Activated CD8-positive, alpha-beta T cell treated with anti-CD3 and anti-CD28 coated beads, Interleukin-2, amount 10 ng/mL, durations not matched to agents 7 days and 5 days (primary cell): ENCODE measurements at regions not wholly inside any gene's neighbourhood (a gene's known extent, or its start where the extent isn't known, plus 50 kb on each side); places are given as distances from the start of the nearest gene placed in this dataset.

Experiments
- ATAC-seq: fragments of 150-1000 bp; cut with Tn5 transposase; one replicate; pipeline ENCODE4 v1.10.0; 2021; ENCODE audit warnings: moderate library complexity
- CTCF ChIA-PET: fragments of 350-600 bp; sonication (Branson Sonifier 250); formaldehyde crosslinking; loops from one replicate; lab custom pipeline; 2021; ENCODE audit warnings: antibody characterized with exemption; lab: Charles Lee
- POLR2A ChIA-PET: fragments of 350-600 bp; sonication (Branson Sonifier 250); formaldehyde crosslinking; loops from one replicate; lab custom pipeline; 2021; ENCODE audit warnings: antibody characterized with exemption; lab: Charles Lee
- DNase-seq: peaks from one replicate; pipeline ENCODE4 v3.0.0-alpha.2; 2020
- H3K27ac Mint-ChIP-seq: one replicate; pipeline ENCODE4 v1.8.0; 2021; ENCODE audit warnings: mild to moderate bottlenecking, mixed read lengths
- H3K27me3 Mint-ChIP-seq: one replicate; pipeline ENCODE4 v1.8.0; 2021; ENCODE audit warnings: low read depth, mixed read lengths
- H3K36me3 Mint-ChIP-seq: one replicate; pipeline ENCODE4 v1.8.0; 2021; ENCODE audit warnings: low read depth, mixed read lengths
- H3K4me1 Mint-ChIP-seq: one replicate; pipeline ENCODE4 v1.8.0; 2021; ENCODE audit warnings: low read depth, mixed read lengths
- H3K4me3 Mint-ChIP-seq: one replicate; pipeline ENCODE4 v1.8.0; 2021; ENCODE audit warnings: mild to moderate bottlenecking, mixed read lengths
- H3K9me3 Mint-ChIP-seq: one replicate; pipeline ENCODE4 v1.8.0; 2022; ENCODE audit warnings: mixed read lengths; ENCODE audit not compliant: insufficient read depth

DNA sequence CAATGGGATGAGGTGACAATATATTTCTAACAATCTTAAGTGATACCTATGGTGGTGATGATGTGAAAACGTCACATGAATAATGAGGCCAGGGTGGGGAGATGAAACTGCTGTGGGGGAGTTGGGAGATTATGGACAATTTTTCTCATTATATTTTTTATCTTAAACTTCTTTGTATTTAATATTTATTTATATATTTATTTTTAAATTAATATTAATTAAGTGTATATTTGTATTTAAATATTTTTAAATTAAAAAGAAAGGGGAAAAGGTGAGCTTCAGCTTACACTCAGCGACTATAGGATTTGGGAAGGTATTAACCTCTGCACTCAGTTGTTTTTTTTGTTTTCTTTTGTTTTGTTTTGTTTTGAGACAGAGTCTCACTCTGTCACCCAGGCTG lies 158.7 kb downstream of the PSMG1 start:
- H3K27ac Mint-ChIP-seq = no peak overlapping the region
- ChIA-PET POLR2A (no interaction called here), CTCF (interaction anchor here (0.6 kb wide), 1 partner anchor 290 kb away, joined by 3 read pairs; no protein-coding TSS in a partner anchor)
- no peaks in the 10 kb centered on the region for H3K36me3 Mint-ChIP-seq
- H3K27me3 Mint-ChIP-seq = no peaks in the 10 kb centered on the region
- H3K4me1 Mint-ChIP-seq = no peaks in the 10 kb centered on the region
- DNase-seq (no peak), ATAC-seq (no peak)
- no peak overlapping the region for H3K4me3 Mint-ChIP-seq
- H3K9me3 Mint-ChIP-seq = peaks cover 11% of the 10 kb centered on the region

DNA sequence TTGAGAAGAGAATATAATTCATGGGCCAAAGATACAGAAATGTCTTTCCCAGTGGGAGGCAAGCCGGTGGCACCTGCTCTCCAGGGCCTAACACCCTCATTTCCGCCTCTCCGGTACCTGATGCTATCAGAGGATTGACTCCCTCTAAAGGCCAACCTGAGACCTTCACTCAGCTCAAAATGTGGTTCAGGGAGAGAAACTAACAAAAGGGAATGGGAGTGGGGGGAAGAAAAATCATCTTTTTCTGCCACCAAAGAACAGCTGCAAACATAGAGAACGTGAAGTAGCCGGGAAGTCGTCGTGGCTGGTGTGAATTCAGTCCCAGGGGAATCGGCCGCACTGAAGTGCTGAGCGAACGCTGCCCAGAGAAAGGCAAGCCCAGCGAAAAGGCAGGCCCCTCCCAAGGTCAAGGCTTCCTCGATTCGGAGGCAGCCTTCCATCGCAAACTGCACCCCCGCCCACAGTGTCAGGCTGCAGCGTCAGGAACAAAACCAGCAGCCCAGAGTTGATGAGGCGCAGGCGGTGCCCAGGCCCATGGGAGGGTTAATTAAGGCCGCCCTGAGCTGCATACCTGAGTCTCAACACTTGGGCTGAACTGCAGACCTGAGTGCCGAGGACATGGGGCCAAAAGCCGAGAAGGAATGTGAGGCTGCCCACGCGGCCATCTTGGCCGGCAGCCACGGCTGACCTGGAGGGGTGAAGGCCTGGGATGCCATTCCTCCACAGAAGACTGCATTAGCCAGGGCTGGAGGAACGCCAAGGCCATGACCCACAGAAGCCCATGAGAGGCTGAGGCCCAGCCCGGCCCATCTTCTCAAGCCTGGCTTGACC lies 160.2 kb downstream of the PSMG1 start:
- Mint-ChIP-seq H3K36me3 (no peaks in the 10 kb centered on the region), H3K4me1 (no peaks in the 10 kb centered on the region), H3K27ac (no peak overlapping the region), H3K9me3 (peaks cover 11% of the 10 kb centered on the region), H3K4me3 (no peak overlapping the region), H3K27me3 (no peaks in the 10 kb centered on the region)
- no peak for DNase-seq
- POLR2A ChIA-PET = no interaction called here
- CTCF ChIA-PET = no interaction called here
- ATAC-seq = no peak

DNA sequence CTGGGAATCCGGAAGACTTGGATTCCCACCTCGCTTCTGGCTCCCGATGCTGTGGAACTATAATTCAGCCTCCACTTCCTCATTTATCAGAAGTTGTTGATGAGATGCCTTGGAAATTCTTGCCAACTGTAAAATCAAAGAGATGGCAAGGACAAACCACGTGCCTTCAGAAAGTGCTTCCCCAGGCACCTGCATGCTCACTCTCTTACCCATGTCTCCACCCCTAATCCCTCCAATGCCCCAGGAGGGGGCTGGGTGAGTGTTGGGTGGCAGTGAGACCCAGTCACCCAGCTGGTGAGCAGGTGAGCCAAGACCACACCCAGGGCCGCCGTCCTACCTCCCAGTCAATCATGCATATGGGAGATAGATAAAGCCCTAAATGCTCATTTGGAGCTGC lies 160.8 kb downstream of the PSMG1 start:
- Mint-ChIP-seq H3K4me1 (no peaks in the 10 kb centered on the region), H3K27me3 (peaks cover under 1% of the 10 kb centered on the region), H3K27ac (no peak overlapping the region), H3K36me3 (no peaks in the 10 kb centered on the region), H3K9me3 (peaks cover 11% of the 10 kb centered on the region), H3K4me3 (no peak overlapping the region)
- ChIA-PET CTCF (no interaction called here), POLR2A (no interaction called here)
- DNase-seq (no peak), ATAC-seq (no peak)

DNA sequence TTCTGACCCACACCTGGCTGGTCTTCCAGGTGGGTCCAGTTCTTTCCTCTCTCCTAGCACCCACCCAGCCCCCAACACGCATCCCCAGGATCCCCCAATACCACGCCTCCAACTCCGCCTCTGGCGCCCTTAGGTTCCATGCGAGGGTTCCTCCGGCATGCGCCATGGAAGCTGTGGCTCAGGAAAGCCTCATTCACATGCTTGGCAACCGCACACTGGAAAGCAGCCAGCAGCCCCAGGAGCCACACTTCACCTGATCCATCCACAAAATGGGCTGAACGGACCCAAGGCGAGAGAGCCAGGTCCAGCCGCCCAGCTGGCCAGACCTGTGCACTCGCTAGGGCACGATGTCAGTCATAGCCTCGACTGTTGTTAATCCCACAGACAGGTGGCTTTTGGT lies 161.2 kb downstream of the PSMG1 start:
- Mint-ChIP-seq H3K4me3 (no peak overlapping the region), H3K4me1 (peaks cover 4% of the 10 kb centered on the region), H3K27me3 (peaks cover 2% of the 10 kb centered on the region), H3K36me3 (no peaks in the 10 kb centered on the region), H3K27ac (no peak overlapping the region), H3K9me3 (peaks cover 11% of the 10 kb centered on the region)
- ATAC-seq = no peak
- POLR2A ChIA-PET = no interaction called here
- no peak for DNase-seq
- CTCF ChIA-PET = no interaction called here

DNA sequence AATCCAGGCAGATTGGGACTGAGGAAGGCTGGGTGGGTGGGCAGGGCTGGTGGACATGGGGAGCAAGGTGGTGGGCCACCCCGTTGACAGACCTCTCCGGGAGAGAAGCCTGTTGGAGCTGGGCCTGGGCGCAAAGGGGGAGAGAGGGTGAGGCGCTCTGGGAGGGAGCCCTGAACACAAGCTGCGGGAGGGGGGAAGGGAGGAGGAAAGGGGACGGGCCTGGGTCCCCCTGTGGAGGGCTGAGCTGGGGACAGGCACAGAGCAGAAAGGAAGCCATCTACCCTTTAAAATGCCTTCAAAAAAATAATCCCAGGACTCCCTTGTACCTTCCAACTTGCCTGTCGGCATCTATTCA lies 161.8 kb downstream of the PSMG1 start:
- peaks cover 2% of the 10 kb centered on the region for H3K27me3 Mint-ChIP-seq
- ChIA-PET CTCF (no interaction called here), POLR2A (no interaction called here)
- DNase-seq (no peak), ATAC-seq (no peak)
- H3K9me3 Mint-ChIP-seq = peaks cover 11% of the 10 kb centered on the region
- H3K27ac Mint-ChIP-seq = no peak overlapping the region
- no peak overlapping the region for H3K4me3 Mint-ChIP-seq
- H3K36me3 Mint-ChIP-seq = no peaks in the 10 kb centered on the region
- peaks cover 9% of the 10 kb centered on the region for H3K4me1 Mint-ChIP-seq

DNA sequence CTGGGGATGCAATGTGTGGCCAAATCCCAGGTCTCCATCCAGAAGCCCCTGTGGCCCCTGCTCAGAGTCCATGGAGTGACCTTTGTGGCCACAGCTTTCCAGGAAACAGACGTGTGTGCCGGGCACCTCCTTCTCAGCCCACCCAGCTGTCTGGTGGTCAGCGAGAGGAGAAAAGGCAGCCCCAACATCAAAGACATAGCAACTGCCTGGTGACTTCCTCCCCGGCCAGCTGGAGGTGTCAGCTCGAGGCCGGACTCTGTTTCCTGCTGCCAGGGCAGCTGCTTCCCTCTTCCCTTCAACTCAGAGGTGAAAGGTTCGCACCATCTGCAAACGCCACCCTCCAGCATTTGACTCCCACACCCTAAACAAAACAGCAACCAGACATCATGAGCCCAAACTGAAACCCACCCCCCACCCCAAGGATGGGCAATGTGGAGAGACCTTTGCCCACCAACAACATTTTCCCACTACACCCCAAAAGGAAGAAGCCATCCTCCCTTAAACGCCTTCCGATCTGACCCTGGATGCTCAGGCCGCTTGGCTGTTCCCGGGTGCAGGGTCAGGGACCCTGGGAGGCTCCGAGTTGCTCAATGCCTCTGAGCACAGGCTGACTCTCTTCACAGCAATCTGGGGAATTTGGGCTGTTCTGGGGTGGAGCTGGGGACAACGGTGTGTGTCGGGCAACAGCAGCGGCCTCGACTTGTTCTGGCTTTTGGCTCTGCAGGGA lies 162.3 kb downstream of the PSMG1 start:
- no peak for DNase-seq
- H3K4me3 Mint-ChIP-seq = no peak overlapping the region
- no peak for ATAC-seq
- peaks cover 8% of the 10 kb centered on the region for H3K9me3 Mint-ChIP-seq
- ChIA-PET CTCF (no interaction called here), POLR2A (no interaction called here)
- peaks cover 12% of the 10 kb centered on the region for H3K4me1 Mint-ChIP-seq
- no peaks in the 10 kb centered on the region for H3K36me3 Mint-ChIP-seq
- H3K27ac Mint-ChIP-seq = no peak overlapping the region
- H3K27me3 Mint-ChIP-seq = peaks cover 2% of the 10 kb centered on the region

DNA sequence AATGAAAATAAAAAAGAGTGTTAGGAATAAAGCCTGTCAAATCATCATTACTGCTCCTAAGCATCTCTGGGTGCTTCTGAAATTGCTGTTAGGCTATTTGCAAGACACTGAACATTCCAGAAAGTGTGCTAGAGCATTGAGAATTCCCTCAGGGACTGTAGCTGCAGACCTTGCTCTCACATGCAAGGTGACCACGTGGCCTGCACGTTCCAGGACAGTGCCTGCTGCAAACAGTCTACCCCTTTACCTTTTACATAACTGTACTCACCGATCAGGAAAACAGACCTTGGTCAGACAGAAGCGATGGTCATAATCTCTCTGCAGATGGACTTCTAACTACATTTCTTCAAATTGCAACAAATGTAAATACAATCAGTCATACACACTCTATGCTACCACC lies 164.5 kb downstream of the PSMG1 start:
- ChIA-PET POLR2A (no interaction called here), CTCF (no interaction called here)
- ATAC-seq (no peak), DNase-seq (no peak)
- H3K9me3 Mint-ChIP-seq = no peaks in the 10 kb centered on the region
- H3K27me3 Mint-ChIP-seq = peaks cover 2% of the 10 kb centered on the region
- H3K27ac Mint-ChIP-seq = no peak overlapping the region
- peaks cover 12% of the 10 kb centered on the region for H3K4me1 Mint-ChIP-seq
- no peak overlapping the region for H3K4me3 Mint-ChIP-seq
- H3K36me3 Mint-ChIP-seq = no peaks in the 10 kb centered on the region

DNA sequence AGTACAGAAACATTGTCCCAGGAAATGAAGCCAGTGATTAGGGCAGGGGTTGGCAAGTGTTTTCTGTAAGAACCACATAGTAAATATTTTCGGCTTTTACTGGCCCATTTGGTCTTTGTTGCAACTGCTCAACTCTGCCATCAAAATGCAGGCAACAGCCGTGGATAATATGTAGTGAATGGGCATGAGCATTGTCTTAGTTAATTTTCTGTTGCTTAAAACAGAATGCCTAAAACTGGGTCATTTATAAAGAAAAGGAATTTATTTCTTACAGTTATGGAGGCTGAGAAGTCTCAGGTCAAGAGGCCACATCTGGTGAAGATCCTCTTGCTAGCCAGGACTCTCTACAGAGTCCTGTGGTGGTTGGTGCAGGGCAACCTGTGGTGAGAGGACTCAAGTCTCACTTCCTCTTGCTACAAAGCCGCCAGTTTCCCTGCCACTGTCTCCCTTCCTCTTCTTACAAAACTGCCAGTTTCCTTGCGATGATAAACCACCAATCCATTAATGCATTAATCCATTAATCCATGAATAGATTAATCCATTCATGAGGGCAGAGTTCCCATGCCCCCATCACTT lies 166.4 kb downstream of the PSMG1 start:
- DNase-seq (no peak), ATAC-seq (peak; percentile 44)
- H3K9me3 Mint-ChIP-seq = no peaks in the 10 kb centered on the region
- H3K4me3 Mint-ChIP-seq = no peak overlapping the region
- H3K27me3 Mint-ChIP-seq = peaks cover 2% of the 10 kb centered on the region
- POLR2A ChIA-PET = no interaction called here
- H3K27ac Mint-ChIP-seq = no peak overlapping the region
- peaks cover 12% of the 10 kb centered on the region for H3K4me1 Mint-ChIP-seq
- CTCF ChIA-PET = no interaction called here
- H3K36me3 Mint-ChIP-seq = no peaks in the 10 kb centered on the region

DNA sequence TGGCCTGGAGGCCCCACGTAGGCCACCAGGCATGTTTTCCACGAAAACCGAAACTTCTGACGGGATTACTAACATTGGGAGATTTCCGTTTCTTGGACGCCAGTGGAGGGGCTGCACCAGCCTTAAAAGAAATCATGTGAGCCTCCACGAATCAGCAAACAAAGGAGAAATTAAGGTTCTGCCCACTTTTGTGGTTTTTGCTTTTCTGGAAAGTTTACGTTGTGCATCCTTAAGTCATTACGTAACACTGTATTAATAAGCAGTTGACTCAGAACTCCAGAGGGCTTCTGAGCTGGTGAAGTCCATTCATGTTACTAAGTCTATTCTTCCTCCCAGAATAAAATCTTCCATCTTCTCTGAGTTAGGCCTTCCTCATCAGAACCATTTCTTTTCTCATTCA lies 168.5 kb downstream of the PSMG1 start:
- Mint-ChIP-seq H3K36me3 (no peaks in the 10 kb centered on the region), H3K4me3 (no peak overlapping the region), H3K27ac (no peak overlapping the region), H3K27me3 (peaks cover 2% of the 10 kb centered on the region), H3K4me1 (peaks cover 17% of the 10 kb centered on the region), H3K9me3 (no peaks in the 10 kb centered on the region)
- no peak for DNase-seq
- no peak for ATAC-seq
- CTCF ChIA-PET = no interaction called here
- POLR2A ChIA-PET = no interaction called here

DNA sequence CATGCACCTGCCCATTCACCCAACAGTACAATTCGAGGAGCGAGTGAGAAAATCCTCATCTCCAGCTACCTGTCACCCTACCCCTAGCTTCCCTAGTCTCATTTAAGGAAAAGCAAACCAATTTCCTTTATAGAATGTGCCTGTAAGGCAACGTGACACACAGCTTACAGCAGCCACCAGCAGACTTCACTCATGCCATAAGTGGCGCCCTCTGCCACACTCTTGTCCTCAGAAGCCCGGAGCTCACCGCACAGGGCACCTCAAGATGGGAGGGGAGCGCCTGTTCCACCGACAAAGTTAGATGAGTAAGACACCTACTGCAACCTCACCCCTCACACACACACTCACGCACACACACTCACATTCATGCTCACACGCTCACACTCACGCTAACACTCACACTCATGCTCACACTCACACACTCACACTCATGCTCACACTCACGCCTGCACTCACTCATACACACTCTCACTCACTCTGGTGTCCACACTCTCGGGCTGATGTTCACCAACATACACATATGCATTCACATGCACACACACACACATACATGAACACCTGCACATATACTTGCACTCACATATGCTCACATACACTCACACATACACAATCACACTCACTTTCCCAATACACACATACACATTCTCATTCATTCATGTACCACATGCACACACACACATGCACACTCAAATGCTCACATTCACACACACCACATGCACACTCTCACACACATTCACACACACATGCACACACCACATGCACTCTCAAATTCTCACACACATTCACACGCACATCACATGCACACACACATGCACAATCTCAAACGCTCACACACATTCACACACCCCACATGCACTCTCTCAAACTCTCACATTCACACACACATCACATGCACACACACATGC lies 170.7 kb downstream of the PSMG1 start:
- H3K36me3 Mint-ChIP-seq = no peaks in the 10 kb centered on the region
- DNase-seq (no peak), ATAC-seq (no peak)
- no peak overlapping the region for H3K27ac Mint-ChIP-seq
- H3K4me1 Mint-ChIP-seq = peaks cover 17% of the 10 kb centered on the region
- peaks cover 2% of the 10 kb centered on the region for H3K27me3 Mint-ChIP-seq
- CTCF ChIA-PET = no interaction called here
- no peak overlapping the region for H3K4me3 Mint-ChIP-seq
- POLR2A ChIA-PET = interaction anchor here (0.9 kb wide), 1 partner anchor 28 kb away, joined by 3 read pairs; no protein-coding TSS in a partner anchor
- no peaks in the 10 kb centered on the region for H3K9me3 Mint-ChIP-seq

DNA sequence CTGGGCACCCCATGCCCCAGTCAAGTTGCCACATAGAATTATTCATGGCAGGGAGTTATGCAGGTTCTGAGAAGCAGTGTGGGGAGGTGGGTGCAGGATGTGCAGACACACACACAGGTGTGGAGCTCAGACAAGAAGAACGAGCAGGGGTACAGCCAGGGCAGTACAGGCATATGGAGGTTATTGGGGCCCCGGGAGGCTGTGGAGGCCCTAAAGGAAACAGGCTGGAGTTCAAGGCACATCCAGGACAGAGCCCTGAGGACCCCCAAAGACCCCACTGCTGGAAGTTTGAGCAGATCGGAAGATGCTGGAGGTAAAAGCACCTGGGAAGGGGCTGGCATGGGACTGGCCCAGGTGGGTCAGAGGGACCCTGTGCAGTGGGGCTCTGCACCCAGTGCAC lies 171.3 kb downstream of the PSMG1 start:
- H3K27me3 Mint-ChIP-seq = no peaks in the 10 kb centered on the region

More for the DNA sequence above, 171.3 kb downstream of the PSMG1 start:
- H3K36me3 Mint-ChIP-seq = no peaks in the 10 kb centered on the region
- ChIA-PET POLR2A (interaction anchor here (0.9 kb wide), 1 partner anchor 28 kb away, joined by 3 read pairs; no protein-coding TSS in a partner anchor), CTCF (no interaction called here)
- peaks cover 12% of the 10 kb centered on the region for H3K4me1 Mint-ChIP-seq
- H3K9me3 Mint-ChIP-seq = no peaks in the 10 kb centered on the region
- no peak overlapping the region for H3K4me3 Mint-ChIP-seq
- H3K27ac Mint-ChIP-seq = no peak overlapping the region
- DNase-seq = no peak
- ATAC-seq = no peak
